PC-3 (cell line): ENCODE measurements at regions not wholly inside any gene's neighbourhood (a gene's known extent, or its start where the extent isn't known, plus 50 kb on each side); places are given as distances from the start of the nearest gene placed in this dataset.

Experiments used
- ATAC-seq: fragments of 200-7000 bp; cut with Tn5 transposase; 2 replicates; pipeline ENCODE4 v1.9.1; 2020; ENCODE audit warnings: mild to moderate bottlenecking, moderate library complexity
- BruUV-seq: library from RNA; stranded (reverse); fragments of 400-500 nt; replicated peaks from 2 replicates; lab custom pipeline; 2021; lab: Mats Ljungman, UMichigan
- CTCF ChIA-PET: fragments of 300-600 bp; sonication (Branson Sonifier 250); formaldehyde crosslinking; loops from one replicate; lab custom pipeline; 2022; ENCODE audit warnings: antibody characterized with exemption; lab: Charles Lee
- POLR2A ChIA-PET: fragments of 300-600 bp; sonication (Branson Sonifier 250); formaldehyde crosslinking; loops from one replicate; lab custom pipeline; 2022; ENCODE audit warnings: antibody characterized with exemption; ENCODE audit not compliant: unreplicated experiment; lab: Charles Lee
- DNase-seq: peaks from one replicate; pipeline ENCODE4 v3.0.0-alpha.2; 2015
- H2AFZ ChIP-seq: fragments of 300-600 bp; sonication (generic); 2 replicates; pipeline ENCODE4 v1.6.0; 2016; ENCODE audit warnings: antibody characterized with exemption, low read length
- H3F3A ChIP-seq: fragments of 300-600 bp; sonication (generic); one replicate; pipeline ENCODE4 v1.6.0; 2017; ENCODE audit warnings: antibody characterized with exemption, low read length, control low read depth, mild to moderate bottlenecking; ENCODE audit not compliant: unreplicated experiment
- H3K27ac ChIP-seq: fragments of 300-600 bp; sonication (generic); 2 replicates; pipeline ENCODE4 v1.5.1; 2016; ENCODE audit warnings: mild to moderate bottlenecking, low read length
- H3K27me3 ChIP-seq: fragments of 300-600 bp; sonication (generic); 2 replicates; pipeline ENCODE4 v1.6.1; 2016; ENCODE audit warnings: low read length, mixed read lengths
- H3K36me3 ChIP-seq: fragments of 300-600 bp; sonication (generic); 2 replicates; pipeline ENCODE4 v1.6.1; 2016; ENCODE audit warnings: low read depth, mixed run types, low read length, mixed read lengths
- H3K4me1 ChIP-seq: fragments of 300-600 bp; sonication (generic); 2 replicates; pipeline ENCODE4 v1.5.1; 2016; ENCODE audit warnings: low read length; ENCODE audit not compliant: insufficient read depth
- H3K4me2 ChIP-seq: fragments of 300-600 bp; sonication (generic); 2 replicates; pipeline ENCODE4 v1.6.0; 2016; ENCODE audit warnings: low read length
- H3K4me3 ChIP-seq: fragments of 300-600 bp; sonication (generic); 2 replicates; pipeline ENCODE4 v1.5.1; 2016; ENCODE audit warnings: mild to moderate bottlenecking, low read length, mixed read lengths
- H3K79me2 ChIP-seq: fragments of 300-600 bp; sonication (generic); 2 replicates; pipeline ENCODE4 v1.6.1; 2017; ENCODE audit warnings: low read length, mixed read lengths
- H3K9ac ChIP-seq: fragments of 300-600 bp; sonication (generic); 2 replicates; pipeline ENCODE4 v1.6.0; 2016; ENCODE audit warnings: mild to moderate bottlenecking, low read length
- H3K9me2 ChIP-seq: fragments of 300-600 bp; sonication (generic); replicated peaks from 2 replicates; pipeline ENCODE4 v1.6.1; 2016; ENCODE audit warnings: mixed run types, low read length, mixed read lengths
- H3K9me3 ChIP-seq: fragments of 300-600 bp; sonication (generic); 2 replicates; pipeline ENCODE4 v1.6.1; 2016; ENCODE audit warnings: low read length, mixed read lengths
- H4K20me1 ChIP-seq: fragments of 300-600 bp; sonication (generic); 2 replicates; pipeline ENCODE4 v1.6.1; 2016; ENCODE audit warnings: low read length, mixed read lengths
- CTCF ChIP-seq: fragments of 300-600 bp; sonication (generic); conservative IDR thresholded peaks from 2 replicates; pipeline ENCODE4 v1.5.1; 2017; ENCODE audit warnings: antibody characterized with exemption, low read depth, mild to moderate bottlenecking, low read length
- EZH2 ChIP-seq: fragments of 300-600 bp; sonication (generic); IDR thresholded peaks from one replicate; pipeline ENCODE4 v1.6.1; 2017; ENCODE audit warnings: antibody characterized with exemption, mild to moderate bottlenecking, low read length; ENCODE audit not compliant: unreplicated experiment
- EZH2phosphoT487 ChIP-seq: fragments of 300-600 bp; sonication (generic); IDR thresholded peaks from 2 replicates; pipeline ENCODE4 v1.6.1; 2018; ENCODE audit warnings: mild to moderate bottlenecking, antibody characterized with exemption, low read length, borderline replicate concordance
- intact Hi-C: fragments of 100-400 bp; cut with micrococcal nuclease; formaldehyde crosslinking; loops from 2 replicates; pipeline ENCODE4 v1.9.0; 2023

DNA sequence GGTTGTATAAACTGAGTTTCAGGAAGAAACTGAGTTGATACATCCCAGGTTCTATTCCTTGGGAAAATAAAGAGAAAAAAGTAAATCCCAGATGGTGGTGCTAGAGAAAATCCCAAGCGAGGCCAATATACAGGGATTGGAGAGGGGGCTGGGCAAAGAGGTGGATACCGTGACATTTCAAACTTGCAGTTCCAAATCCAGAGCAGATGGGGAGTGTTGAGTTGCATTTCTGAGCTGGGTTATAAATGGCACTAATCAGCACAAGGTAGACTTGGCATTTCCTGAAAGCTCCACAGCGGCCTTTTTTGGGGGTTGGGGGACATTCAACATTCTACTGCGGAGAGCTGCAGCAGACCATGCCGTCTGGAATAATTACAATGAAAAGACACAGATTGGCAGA lies 224.4 kb downstream of the NXNL2 start:
- ChIA-PET CTCF (no interaction called here), POLR2A (no interaction called here)
- H3K36me3 ChIP-seq, result no peaks in the 10 kb centered on the region
- H3K9me3 ChIP-seq, result no peaks in the 10 kb centered on the region
- no peaks in the 10 kb centered on the region for H3K79me2 ChIP-seq
- no peak overlapping the region for H2AFZ ChIP-seq
- TF ChIP-seq EZH2phosphoT487, result no peak
- no peak for TF ChIP-seq EZH2
- no peaks in the 10 kb centered on the region for H3F3A ChIP-seq
- no peaks in the 10 kb centered on the region for H3K27me3 ChIP-seq
- H3K4me3 ChIP-seq, result no peak overlapping the region
- intact Hi-C loops, result no loop called here
- H4K20me1 ChIP-seq, result no peaks in the 10 kb centered on the region
- no peaks in the 10 kb centered on the region for H3K4me1 ChIP-seq
- H3K4me2 ChIP-seq, result no peak overlapping the region
- BruUV-seq, result no TSS peak
- no peak overlapping the region for H3K27ac ChIP-seq
- no peak for ATAC-seq
- H3K9me2 ChIP-seq, result no peaks in the 10 kb centered on the region
- no peak for DNase-seq
- H3K9ac ChIP-seq, result no peak overlapping the region

DNA sequence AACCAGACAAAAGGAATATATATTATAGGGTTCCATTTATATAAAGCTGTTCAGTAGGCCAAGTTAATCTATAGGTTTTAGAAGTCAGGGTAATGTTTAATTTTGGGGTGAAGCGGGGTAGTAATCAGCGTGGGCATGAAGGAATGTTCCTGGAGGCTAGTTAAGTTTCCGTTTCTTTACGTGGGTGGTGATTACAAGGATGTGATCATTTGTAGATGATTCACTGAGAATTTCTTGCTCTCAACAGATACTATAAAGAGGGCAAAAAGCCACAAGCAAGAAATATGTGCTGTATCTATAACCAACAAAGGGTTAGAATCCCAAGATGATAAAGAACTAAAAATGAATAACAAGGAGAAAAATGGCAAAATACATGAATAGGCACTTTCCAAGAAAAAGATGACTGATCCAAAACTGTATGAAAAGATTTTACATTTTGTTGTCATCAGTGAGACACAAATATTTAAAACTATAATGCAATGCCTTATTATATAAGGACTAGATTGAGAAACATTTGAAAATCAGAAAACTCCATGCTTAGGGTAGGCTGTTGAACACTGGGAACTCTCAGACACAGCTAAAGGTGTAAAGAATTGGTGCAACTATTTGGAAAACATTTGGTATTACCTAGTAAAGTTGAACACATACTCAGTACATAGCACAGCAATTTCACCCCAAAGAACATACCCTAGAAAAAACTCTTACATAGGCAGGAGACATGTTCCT lies 224.3 kb upstream of the S1PR3 start:
- no peaks in the 10 kb centered on the region for H3K79me2 ChIP-seq
- peak overlapping the region; percentile 33 for H3K4me2 ChIP-seq
- peaks cover 6% of the 10 kb centered on the region for H3K9me3 ChIP-seq
- H4K20me1 ChIP-seq, result no peaks in the 10 kb centered on the region
- H3K9me2 ChIP-seq, result no peaks in the 10 kb centered on the region
- peaks cover 3% of the 10 kb centered on the region; the same call in 1 of the 2 replicates for H3K36me3 ChIP-seq
- TF ChIP-seq CTCF (no peak), EZH2phosphoT487 (no peak), EZH2 (no peak)
- BruUV-seq, result no TSS peak
- H3F3A ChIP-seq, result no peaks in the 10 kb centered on the region
- H3K4me1 ChIP-seq, result peaks cover 21% of the 10 kb centered on the region
- DNase-seq (peak; percentile 49), ATAC-seq (peak; percentile 55; the same call in 1 of the 2 replicates)
- peak overlapping the region; percentile 82 for H3K27ac ChIP-seq
- H3K27me3 ChIP-seq, result no peaks in the 10 kb centered on the region
- intact Hi-C loops, result no loop called here
- ChIA-PET CTCF (no interaction called here), POLR2A (no interaction called here)
- H2AFZ ChIP-seq, result 0 out of 2 replicates have a peak overlapping the region, but pooled peaks have one; percentile 6
- H3K9ac ChIP-seq, result peak overlapping the region; percentile 54
- H3K4me3 ChIP-seq, result no peak overlapping the region; the same call in 1 of the 2 replicates

DNA sequence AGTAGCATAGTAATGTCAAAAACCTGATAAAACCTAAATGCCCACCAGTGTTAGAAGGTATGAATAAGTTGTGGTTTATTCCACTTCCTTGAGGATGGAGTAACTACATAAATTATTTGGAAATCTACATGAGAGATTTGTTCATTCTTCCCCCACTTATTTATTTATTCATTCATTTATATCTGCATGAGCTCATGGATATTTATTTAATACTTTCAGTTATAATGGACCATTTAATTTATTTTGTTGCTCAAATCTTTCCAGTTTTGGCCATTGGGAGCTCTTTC lies 223.8 kb upstream of the S1PR3 start:
- TF ChIP-seq CTCF, result no peak
- no peak for TF ChIP-seq EZH2
- no peak for TF ChIP-seq EZH2phosphoT487
- peak overlapping the region; percentile 33 for H3K4me2 ChIP-seq
- H3K9me3 ChIP-seq, result peaks cover 6% of the 10 kb centered on the region
- H3K4me3 ChIP-seq, result no peak overlapping the region
- H3K79me2 ChIP-seq, result no peaks in the 10 kb centered on the region
- no peaks in the 10 kb centered on the region for H3K9me2 ChIP-seq
- H3K9ac ChIP-seq, result peak overlapping the region; percentile 54; the same call in 1 of the 2 replicates
- H3K27me3 ChIP-seq, result no peaks in the 10 kb centered on the region
- H3F3A ChIP-seq, result no peaks in the 10 kb centered on the region
- no peaks in the 10 kb centered on the region for H4K20me1 ChIP-seq
- H2AFZ ChIP-seq, result no peak overlapping the region
- H3K27ac ChIP-seq, result peak overlapping the region; percentile 82
- POLR2A ChIA-PET, result no interaction called here
- DNase-seq, result no peak
- CTCF ChIA-PET, result no interaction called here
- no TSS peak for BruUV-seq
- peaks cover 3% of the 10 kb centered on the region; the same call in 1 of the 2 replicates for H3K36me3 ChIP-seq
- intact Hi-C loops, result no loop called here
- ATAC-seq, result peak; percentile 27
- H3K4me1 ChIP-seq, result peaks cover 26% of the 10 kb centered on the region
